NCI-H2196 (cell line): ENCODE measurements at regions not wholly inside any gene's neighbourhood (a gene's known extent, or its start where the extent isn't known, plus 50 kb on each side); places are given as distances from the start of the nearest gene placed in this dataset.

Experiments
- DNase-seq: peaks from one replicate; lab custom pipeline; 2025; ENCODE audit not compliant: unreplicated experiment; lab: John Stamatoyannopoulos, UW

GRCh38 chr18:11324956-11325882, 175.8 kb upstream of the PIEZO2 start:
- DNase-seq = no peak

- DNase-seq = no peak
These were observed 175.1 kb upstream of the PIEZO2 start for GRCh38 chr18:11324510-11324909.

DNA sequence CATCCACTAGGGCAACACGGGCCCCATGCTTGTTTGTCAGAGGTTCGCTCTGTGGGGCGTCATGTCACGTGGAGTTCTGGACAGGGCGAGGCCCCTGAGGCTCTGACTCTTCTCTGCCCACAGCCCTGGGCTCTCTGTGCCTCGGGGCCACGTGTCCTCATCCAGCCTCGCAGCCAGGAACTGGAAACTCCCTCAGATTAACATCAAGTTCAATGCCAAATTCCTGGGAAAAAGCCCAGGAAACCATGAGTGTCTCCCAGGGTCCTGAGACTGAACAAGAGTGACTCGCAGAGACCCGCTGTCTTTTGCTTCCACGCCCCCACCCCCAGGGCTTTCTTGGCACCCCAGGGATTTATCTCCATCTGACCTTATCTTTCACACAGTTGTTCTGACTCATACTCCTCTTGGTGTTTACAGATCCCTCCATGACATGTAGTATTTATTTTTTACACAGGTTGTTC, 174.0 kb upstream of the PIEZO2 start:
- DNase-seq = no peak

DNA sequence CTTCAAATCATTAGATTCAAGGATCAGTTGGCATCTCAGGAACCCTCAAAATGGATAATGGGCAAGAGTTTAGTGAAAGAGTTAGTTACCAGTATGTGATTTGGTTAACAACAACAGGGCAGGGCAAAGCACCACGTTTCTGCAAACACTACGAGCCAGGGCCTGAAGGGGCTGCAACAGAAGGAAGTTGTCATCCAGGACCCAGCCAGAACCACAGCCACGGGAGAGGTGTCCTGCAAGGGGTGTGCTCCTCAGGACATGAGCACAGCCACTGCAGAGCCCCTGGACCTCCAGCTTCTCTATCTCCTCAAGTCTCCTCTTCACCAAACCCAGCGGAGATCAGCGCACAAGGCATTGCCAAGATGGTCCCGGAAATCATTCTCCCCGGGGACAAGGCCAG, 173.3 kb upstream of the PIEZO2 start:
- DNase-seq = no peak

- DNase-seq = no peak
These were observed 172.6 kb upstream of the PIEZO2 start for GRCh38 chr18:11322006-11322405.

- DNase-seq = no peak
These were observed 171.6 kb upstream of the PIEZO2 start for GRCh38 chr18:11320986-11321385.

GRCh38 chr18:11316546-11316945, 167.2 kb upstream of the PIEZO2 start:
- DNase-seq = no peak

DNA sequence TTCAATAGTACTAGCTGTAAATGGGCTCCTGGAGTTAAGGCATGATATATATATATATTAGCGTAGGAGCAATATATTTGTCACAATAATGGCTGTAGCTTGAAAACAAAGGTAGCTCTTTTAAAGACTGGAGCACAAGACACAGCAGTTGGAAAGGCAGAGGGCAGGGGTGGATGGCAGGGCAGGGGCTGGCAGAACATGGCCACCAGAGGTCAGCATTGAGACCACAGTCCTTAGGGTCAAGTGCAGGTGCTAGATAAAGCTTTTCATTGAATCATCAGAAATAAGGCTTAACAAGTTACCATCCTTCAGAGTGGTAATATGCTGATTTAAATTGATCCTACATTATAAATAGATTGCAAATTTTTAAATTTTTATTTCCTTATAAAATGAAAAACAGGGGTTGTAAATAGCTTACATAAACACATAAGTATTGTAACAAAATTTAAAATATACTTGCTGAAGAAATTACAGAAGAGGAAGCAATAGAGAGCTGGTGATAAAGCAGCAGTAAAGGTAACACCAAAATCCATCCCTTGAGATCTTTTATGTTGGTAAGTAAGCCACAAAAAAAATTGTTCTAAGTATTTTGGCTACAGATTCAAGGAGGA, 161.2 kb upstream of the PIEZO2 start:
- peak; percentile 52 for DNase-seq

GRCh38 chr18:11309172-11309571, 159.8 kb upstream of the PIEZO2 start:
- DNase-seq = peak; percentile 9

GRCh38 chr18:11308499-11308898, 159.1 kb upstream of the PIEZO2 start:
- DNase-seq = no peak

DNA sequence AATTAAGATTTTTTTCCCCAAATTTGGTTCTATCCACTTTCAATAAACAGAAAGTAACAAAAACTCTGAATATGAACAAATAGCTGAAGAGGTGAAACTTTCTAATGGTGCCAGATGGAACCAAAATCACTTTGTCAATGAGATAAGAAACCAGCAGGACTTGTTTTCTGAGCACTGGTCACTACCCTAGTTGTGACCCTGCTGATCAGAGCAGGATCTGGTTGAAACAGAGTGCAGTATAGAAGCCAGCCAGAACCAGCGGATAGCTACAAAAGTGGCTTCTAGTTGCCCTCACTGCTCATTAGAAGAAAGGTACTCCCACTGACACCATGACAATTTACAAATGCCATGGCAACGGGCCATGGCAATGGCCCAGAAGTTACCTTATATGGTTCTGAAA, 158.3 kb upstream of the PIEZO2 start:
- no peak for DNase-seq

DNA sequence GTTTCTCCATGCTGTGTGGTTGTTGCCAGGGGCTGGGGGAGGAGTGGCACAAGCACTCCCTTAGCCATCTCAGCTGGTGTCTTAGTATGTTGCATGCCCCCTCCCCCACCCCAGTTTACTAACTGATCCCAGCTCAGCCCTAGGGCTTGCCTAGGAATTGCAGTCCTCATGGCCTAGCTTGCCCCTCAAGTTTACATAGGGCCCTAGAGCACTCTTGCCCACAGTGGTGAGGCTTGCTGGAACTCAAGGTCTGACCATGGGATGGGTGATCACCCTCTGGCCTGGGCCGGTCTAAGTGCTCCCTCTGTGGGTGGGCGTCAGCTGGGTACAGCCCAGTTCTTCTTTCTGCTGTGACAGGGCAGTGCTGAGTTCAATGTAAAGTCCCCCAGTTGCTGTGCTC, 156.1 kb upstream of the PIEZO2 start:
- DNase-seq = no peak

GRCh38 chr18:11304928-11305327, 155.6 kb upstream of the PIEZO2 start:
- no peak for DNase-seq

DNA sequence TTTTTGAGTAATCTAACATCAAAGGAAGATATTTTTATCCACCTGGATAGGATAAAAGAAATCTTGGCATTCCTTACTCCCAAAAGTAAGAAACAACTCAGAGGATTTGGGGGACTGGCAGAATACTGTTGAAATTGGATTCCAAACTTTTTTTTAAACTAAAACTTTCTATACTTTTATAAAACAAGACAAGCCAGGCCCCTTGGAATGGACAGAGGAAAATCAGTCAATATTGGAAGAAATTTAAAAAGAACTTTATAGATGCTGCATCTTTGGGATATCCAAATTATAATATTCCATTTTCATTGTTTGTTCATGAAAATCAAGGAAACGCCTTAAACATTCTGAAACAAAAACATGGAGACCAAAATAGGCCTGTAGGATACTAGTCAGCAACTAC, 147.6 kb upstream of the PIEZO2 start:
- no peak for DNase-seq

- DNase-seq = no peak
These were observed 144.4 kb upstream of the PIEZO2 start for GRCh38 chr18:11293794-11294193.

DNA sequence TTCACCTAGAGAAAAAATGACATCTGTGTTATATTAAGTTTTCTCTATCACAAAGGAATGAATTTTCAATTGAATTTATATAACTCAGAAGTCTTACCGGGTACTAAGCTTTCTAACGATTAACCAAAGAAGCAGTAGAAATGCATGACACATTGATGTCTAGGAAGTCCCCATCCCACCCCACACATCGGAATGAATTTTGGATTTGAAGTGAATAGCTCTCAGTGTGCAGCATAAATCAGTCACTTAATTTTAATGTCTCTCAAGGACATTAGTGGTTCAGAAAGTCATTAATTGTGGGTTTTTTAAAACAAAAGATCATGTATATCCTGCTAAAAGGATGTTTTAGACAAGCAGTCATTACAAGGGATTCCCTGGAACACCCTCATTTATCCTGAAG, 141.4 kb upstream of the PIEZO2 start:
- DNase-seq = no peak

- DNase-seq = no peak
These were observed 139.9 kb upstream of the PIEZO2 start for GRCh38 chr18:11289248-11289647.

GRCh38 chr18:11288401-11288800, 139.0 kb upstream of the PIEZO2 start:
- no peak for DNase-seq

DNA sequence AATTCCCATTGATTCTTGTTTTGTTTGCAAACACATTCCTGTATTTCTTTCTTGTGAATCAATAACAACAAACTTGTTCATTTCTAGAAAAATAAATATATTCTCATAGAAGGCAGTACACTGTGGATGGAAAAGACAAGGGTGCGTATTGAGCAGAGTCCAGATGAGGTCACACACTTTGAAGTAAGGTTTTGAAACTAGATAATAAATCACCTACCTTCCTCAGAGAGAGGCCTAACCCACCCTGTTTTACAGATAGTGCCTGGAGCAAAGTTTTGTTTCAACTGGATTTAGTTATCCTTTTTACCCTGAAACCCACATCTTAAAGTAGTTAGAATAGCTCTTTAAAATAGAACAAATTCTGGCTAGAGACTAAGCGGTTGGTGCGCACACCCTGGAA, 137.1 kb upstream of the PIEZO2 start:
- DNase-seq = no peak

DNA sequence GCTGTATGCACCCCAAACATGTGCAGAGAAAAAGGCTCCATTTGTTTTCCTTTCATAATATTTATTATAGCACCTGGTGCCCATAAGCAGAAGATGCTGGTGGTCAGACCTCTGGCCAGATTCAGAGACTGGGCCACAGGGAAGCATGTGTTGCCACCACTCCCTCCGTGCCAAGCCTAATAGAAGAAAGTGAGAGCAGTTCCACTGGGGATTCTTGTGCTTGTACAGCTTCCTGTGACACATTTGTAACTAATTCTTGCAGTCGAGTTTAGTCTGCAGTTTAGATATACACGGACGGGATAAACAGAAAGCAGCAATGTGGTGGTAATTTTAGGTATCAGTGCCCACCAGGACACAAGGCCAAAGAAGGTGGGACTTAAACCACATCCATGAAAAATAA, 135.4 kb upstream of the PIEZO2 start:
- DNase-seq = no peak

DNA sequence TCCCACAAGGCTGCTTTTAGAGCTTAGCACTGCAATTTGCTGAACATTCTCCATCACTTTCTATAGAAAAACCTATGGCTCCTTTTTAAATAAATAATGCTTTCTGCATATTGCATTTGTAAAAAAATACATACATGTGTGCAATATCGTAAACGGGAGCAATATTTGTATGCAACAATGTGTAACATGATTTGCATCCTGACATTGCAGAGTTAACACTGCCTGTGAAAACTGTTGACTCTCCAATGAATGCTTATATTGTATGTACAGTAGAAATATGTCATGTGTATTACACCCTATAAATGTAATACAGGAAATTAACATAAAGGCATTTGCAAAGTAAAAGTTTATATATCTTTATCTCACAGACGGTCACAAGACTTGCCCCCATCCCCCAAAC, 135.0 kb upstream of the PIEZO2 start:
- no peak for DNase-seq

DNA sequence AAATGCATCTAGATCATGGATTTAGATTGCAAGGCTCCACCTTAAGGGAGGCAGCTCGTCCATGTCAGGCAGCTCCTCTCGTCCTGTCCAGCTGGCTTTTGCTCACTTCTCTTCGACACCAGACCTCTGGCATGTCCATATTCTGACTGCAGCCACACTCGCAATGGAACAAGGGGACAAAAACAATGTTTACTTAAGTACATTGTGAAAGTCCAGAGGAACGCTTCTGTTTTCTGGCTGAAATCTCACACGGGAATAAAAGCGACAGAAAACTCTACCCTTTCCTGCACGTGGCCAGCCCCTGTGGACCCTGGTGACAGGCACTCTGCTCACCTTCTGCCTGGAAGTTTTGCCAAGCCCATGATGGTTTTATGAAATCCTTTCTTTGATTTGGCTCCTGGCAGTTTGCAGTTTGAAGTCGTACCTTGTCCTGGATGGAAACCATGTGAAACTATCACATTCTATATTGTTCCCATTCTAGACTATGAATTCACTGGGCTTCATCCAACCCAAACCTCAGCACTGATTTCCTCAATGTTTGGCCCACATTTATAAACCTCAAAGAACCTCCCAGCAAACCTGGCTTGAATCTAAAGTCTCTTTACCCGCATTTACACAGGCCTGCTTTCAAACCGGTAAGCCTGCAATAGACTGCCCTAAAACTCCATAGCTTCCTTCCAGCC, 134.3 kb upstream of the PIEZO2 start:
- no peak for DNase-seq
